Endothelial cell (in vitro differentiated cells): ENCODE measurements at regions not wholly inside any gene's neighbourhood (a gene's known extent, or its start where the extent isn't known, plus 50 kb on each side); places are given as distances from the start of the nearest gene placed in this dataset.

Source experiments
- DNase-seq: peaks from one replicate; pipeline ENCODE4 v3.0.0; 2021; ENCODE audit warnings: low spot score
- H3K27ac Mint-ChIP-seq: one replicate; pipeline ENCODE4 v1.8.0; 2021; ENCODE audit warnings: mixed read lengths, inconsistent platforms; ENCODE audit not compliant: unreplicated experiment
- H3K27me3 Mint-ChIP-seq: one replicate; pipeline ENCODE4 v1.8.0; 2021; ENCODE audit warnings: mild to moderate bottlenecking, moderate library complexity, mixed read lengths, inconsistent platforms; ENCODE audit not compliant: unreplicated experiment
- H3K36me3 Mint-ChIP-seq: one replicate; pipeline ENCODE4 v1.8.0; 2021; ENCODE audit warnings: mild to moderate bottlenecking, low read depth, mixed read lengths, inconsistent platforms; ENCODE audit not compliant: unreplicated experiment
- H3K4me1 Mint-ChIP-seq: one replicate; pipeline ENCODE4 v1.8.0; 2021; ENCODE audit warnings: mild to moderate bottlenecking, mixed read lengths, inconsistent platforms; ENCODE audit not compliant: unreplicated experiment
- H3K4me3 Mint-ChIP-seq: one replicate; pipeline ENCODE4 v1.8.0; 2021; ENCODE audit warnings: mild to moderate bottlenecking, mixed read lengths, inconsistent platforms; ENCODE audit not compliant: unreplicated experiment
- H3K9me3 Mint-ChIP-seq: one replicate; pipeline ENCODE4 v1.8.0; 2021; ENCODE audit warnings: mixed read lengths, inconsistent platforms; ENCODE audit not compliant: unreplicated experiment
- TF ChIP-seq, protein P1 (sequence below): fragments of 200-600 bp; sonication (generic); IDR thresholded peaks from one replicate; pipeline ENCODE4 v1.5.0; 2021; ENCODE audit warnings: antibody characterized with exemption; ENCODE audit not compliant: unreplicated experiment

DNA sequence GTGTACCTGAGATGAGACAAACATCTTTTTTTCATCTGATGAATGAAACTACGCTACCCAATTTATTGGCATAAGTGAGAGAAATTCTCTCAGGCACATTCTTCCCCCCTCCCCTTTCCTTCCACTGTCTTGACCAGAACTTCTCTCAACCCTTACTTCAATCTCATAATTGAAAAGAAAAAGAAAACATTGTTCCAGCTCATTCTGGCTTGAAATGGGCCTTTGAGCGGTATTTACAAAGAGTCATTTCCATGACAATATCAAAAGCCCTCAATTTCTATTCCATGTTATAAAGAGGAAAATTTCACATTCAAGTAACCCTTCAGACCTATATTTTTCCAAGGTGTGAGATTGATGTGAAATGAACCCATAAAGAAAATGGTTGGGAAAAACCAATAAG is 145.9 kb downstream of the PCSK1 start:
- no peaks in the 10 kb centered on the region for H3K36me3 Mint-ChIP-seq
- no peaks in the 10 kb centered on the region for H3K9me3 Mint-ChIP-seq
- TF ChIP-seq, protein P1, sequence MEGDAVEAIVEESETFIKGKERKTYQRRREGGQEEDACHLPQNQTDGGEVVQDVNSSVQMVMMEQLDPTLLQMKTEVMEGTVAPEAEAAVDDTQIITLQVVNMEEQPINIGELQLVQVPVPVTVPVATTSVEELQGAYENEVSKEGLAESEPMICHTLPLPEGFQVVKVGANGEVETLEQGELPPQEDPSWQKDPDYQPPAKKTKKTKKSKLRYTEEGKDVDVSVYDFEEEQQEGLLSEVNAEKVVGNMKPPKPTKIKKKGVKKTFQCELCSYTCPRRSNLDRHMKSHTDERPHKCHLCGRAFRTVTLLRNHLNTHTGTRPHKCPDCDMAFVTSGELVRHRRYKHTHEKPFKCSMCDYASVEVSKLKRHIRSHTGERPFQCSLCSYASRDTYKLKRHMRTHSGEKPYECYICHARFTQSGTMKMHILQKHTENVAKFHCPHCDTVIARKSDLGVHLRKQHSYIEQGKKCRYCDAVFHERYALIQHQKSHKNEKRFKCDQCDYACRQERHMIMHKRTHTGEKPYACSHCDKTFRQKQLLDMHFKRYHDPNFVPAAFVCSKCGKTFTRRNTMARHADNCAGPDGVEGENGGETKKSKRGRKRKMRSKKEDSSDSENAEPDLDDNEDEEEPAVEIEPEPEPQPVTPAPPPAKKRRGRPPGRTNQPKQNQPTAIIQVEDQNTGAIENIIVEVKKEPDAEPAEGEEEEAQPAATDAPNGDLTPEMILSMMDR: no peak
- H3K4me1 Mint-ChIP-seq: no peaks in the 10 kb centered on the region
- no peak for DNase-seq
- H3K4me3 Mint-ChIP-seq: no peak overlapping the region
- H3K27me3 Mint-ChIP-seq: no peaks in the 10 kb centered on the region
- no peak overlapping the region for H3K27ac Mint-ChIP-seq

DNA sequence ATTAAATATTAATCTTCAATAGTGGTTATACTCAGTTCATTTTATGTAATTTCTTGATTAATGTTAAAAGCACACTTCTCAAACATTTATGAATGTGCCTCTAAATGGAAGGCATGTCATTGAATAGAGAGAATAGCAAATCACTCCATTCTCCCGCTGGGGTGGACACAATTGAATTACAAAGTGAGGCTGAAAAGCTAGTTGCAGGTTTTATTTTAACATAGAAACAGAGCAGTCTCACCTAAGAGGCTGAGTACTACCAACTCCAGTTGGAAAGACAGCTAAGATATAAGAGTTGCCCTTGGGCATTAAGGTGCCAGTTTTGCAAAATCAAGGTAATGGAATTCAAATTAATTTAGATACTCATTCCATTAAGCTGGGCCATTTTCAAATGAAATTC is 147.2 kb downstream of the PCSK1 start:
- TF ChIP-seq, protein P1: no peak
- H3K36me3 Mint-ChIP-seq: no peaks in the 10 kb centered on the region

DNA sequence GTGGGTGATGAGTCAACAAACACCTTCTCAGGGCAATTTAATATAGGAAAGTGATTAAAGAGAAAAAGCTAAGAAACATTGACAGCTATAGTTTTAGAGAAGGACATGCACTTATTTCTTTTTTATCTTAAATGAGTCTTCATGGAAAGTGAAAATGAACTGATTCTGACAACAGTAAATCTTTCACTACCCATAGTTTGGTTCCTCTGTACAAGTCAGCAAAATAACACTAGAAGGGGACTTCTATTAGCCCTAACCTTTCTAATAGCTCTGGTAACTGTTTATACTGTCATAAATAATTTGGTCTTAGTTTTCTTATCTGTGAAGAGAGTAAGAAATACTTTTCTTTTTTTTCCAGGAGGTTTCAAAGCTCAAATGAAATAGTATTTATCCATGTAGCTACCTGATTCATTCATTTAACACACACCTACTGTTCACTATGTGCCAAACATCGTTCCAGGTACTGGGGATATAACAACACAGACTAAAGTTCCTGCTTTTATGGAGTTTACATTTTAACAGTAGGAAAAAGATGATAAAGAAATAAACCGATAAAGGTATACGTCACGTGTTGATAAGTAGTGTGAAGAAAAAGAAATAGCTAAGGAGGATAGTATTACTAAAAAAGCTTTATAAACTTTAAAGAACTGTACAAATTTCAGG is 148.2 kb downstream of the PCSK1 start:
- TF ChIP-seq, protein P1: no peak
- no peak overlapping the region for H3K4me3 Mint-ChIP-seq
- no peaks in the 10 kb centered on the region for H3K9me3 Mint-ChIP-seq
- no peaks in the 10 kb centered on the region for H3K4me1 Mint-ChIP-seq
- no peak for DNase-seq
- H3K27me3 Mint-ChIP-seq: no peaks in the 10 kb centered on the region
- H3K36me3 Mint-ChIP-seq: no peaks in the 10 kb centered on the region
- H3K27ac Mint-ChIP-seq: no peak overlapping the region

More for the DNA sequence above, 147.2 kb downstream of the PCSK1 start:
- Mint-ChIP-seq H3K27ac (no peak overlapping the region), H3K9me3 (no peaks in the 10 kb centered on the region), H3K4me1 (no peaks in the 10 kb centered on the region), H3K4me3 (no peak overlapping the region), H3K27me3 (no peaks in the 10 kb centered on the region)
- no peak for DNase-seq

DNA sequence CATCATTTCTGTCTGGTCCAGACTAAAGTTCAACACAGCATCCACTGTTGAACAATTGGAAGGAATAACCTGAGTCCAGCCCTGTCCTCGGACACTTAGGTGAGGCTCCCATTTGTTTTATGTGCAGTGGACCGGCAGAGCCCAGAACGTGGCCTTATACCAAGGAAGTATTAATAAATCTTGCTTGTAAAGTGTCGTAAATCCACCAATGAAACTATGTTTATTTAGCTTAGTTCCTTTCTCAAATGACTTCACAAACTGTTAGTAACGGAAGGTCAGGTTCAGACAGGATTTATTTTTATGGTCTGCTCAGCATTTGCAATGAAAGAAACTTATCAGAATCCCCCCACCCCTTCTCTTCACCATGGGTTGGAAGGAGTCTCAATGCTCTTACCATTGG is 149.5 kb downstream of the PCSK1 start:
- Mint-ChIP-seq H3K4me3 (no peak overlapping the region), H3K27me3 (no peaks in the 10 kb centered on the region), H3K4me1 (no peaks in the 10 kb centered on the region), H3K9me3 (no peaks in the 10 kb centered on the region), H3K36me3 (no peaks in the 10 kb centered on the region), H3K27ac (no peak overlapping the region)
- TF ChIP-seq, protein P1: no peak
- no peak for DNase-seq

DNA sequence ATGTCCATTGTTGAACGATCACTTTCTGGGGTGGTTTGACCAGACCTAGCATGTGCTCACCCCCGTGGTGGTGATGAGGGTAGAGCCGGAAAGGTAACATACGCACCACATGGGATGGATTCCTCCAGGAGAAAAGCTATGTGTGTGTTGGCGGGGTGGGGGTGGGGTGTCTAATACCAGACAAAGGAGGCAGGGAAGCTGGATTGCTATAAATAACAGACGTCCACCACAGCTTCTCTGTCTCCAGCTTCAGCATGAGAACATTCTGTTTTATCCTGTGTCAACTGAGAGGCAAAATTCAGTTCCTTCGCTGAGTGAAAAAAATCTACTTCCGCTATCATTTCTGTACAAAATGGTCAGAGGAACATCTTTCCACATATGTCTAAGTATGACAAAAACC is 151.0 kb downstream of the PCSK1 start:
- H3K4me1 Mint-ChIP-seq: no peaks in the 10 kb centered on the region
- TF ChIP-seq, protein P1: no peak
- DNase-seq: no peak
- H3K4me3 Mint-ChIP-seq: no peak overlapping the region
- no peaks in the 10 kb centered on the region for H3K27me3 Mint-ChIP-seq
- no peak overlapping the region for H3K27ac Mint-ChIP-seq
- no peaks in the 10 kb centered on the region for H3K9me3 Mint-ChIP-seq
- H3K36me3 Mint-ChIP-seq: no peaks in the 10 kb centered on the region
